ENCODE measurements at regions not wholly inside any gene's neighbourhood (a gene's known extent, or its start where the extent isn't known, plus 50 kb on each side); places are given as distances from the start of the nearest gene placed in this dataset.
"Not testable (repeated sequence)": the region's sequence is repeated elsewhere in the genome, so short reads cannot be mapped to it uniquely, and the experiment has no call there.

- no peak for DNase-seq
These were observed 115.8 kb upstream of the FGF3 start for GRCh38 chr11:69934861-69935494.

GRCh38 chr11:69935941-69936505, 116.8 kb upstream of the FGF3 start:
- DNase-seq = no peak

GRCh38 chr11:69936771-69937170, 117.6 kb upstream of the FGF3 start:
- no peak for DNase-seq

GRCh38 chr11:69938206-69938605, 119.0 kb upstream of the FGF3 start:
- no peak for DNase-seq

GRCh38 chr11:69939551-69940245, 120.5 kb upstream of the FGF3 start:
- no peak for DNase-seq

- DNase-seq = no peak
These were observed 121.0 kb upstream of the FGF3 start for GRCh38 chr11:69940246-69940610.

GRCh38 chr11:69941546-69942332, 122.5 kb upstream of the FGF3 start:
- no peak for DNase-seq

- DNase-seq = no peak
These were observed 123.2 kb upstream of the FGF3 start for GRCh38 chr11:69942333-69942820.

- no peak for DNase-seq
These were observed 123.8 kb upstream of the FGF3 start for GRCh38 chr11:69943066-69943465.

- no peak for DNase-seq
These were observed 124.3 kb upstream of the FGF3 start for GRCh38 chr11:69943506-69943905.

- no peak for DNase-seq
These were observed 125.1 kb upstream of the FGF3 start for GRCh38 chr11:69944146-69944795.

GRCh38 chr11:69945157-69945556, 125.9 kb upstream of the FGF3 start:
- DNase-seq = no peak

- no peak for DNase-seq
These were observed 128.0 kb upstream of the FGF3 start for GRCh38 chr11:69947059-69947792.

GRCh38 chr11:69947793-69948255, 128.6 kb upstream of the FGF3 start:
- DNase-seq = no peak

GRCh38 chr11:69948256-69949141, 129.3 kb upstream of the FGF3 start:
- no peak for DNase-seq

GRCh38 chr11:69949327-69949726, 128.8 kb upstream of the ANO1 start:
- no peak for DNase-seq

- DNase-seq = no peak
These were observed 128.0 kb upstream of the ANO1 start for GRCh38 chr11:69950120-69950519.

GRCh38 chr11:69950621-69951020, 127.5 kb upstream of the ANO1 start:
- DNase-seq = no peak

GRCh38 chr11:69951821-69952220, 126.3 kb upstream of the ANO1 start:
- DNase-seq = no peak

- not testable (repeated sequence) for DNase-seq
These were observed 125.7 kb upstream of the ANO1 start for GRCh38 chr11:69952229-69952975.

Data from NCI-H446 treated with DMSO at 0.1 percent for 48 hours (cell line).